ENCODE measurements at regions not wholly inside any gene's neighbourhood (a gene's known extent, or its start where the extent isn't known, plus 50 kb on each side); places are given as distances from the start of the nearest gene placed in this dataset.
A peak's percentile ranks its signal among the peaks of the same experiment; 100 is the strongest.

DNA sequence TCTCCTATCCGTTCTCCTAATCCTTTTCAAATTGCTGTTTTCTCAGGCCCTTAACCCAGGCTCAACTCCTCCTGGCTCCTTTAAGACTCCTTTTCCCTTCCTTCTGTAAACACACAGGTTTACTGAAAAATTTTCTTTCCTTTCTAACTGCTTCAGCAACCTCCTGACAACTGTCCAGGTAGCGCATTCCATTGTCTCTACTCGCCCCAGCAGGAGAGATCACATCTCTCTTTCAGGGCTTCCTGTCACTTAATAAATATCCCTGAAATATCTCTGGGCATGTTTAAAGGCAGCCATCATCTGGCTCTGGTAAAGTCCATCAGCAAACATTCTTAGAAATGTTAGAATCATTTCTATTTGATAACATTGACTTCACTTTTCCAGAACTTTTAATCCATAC is 211.2 kb upstream of the PTBP2 start:
- intact Hi-C loops (cut with DNase I): no loop called here
- TF ChIP-seq POLR2A (IDR thresholded peaks at IDR 0.05) (no peak), CTCF (IDR thresholded peaks at IDR 0.05) (no peak)
- no peak for ATAC-seq
- 61 to 62% methylated on average over 3 of the region's 3 CpGs for WGBS, 2 donors
- Histone ChIP-seq H3K4me3 (no peak overlapping the region), H3K9me3 (no peaks in the 10 kb centered on the region), H3K27me3 (no peaks in the 10 kb centered on the region), H3K36me3 (replicated peaks in 1 of 2; ENCODE audit: insufficient read depth in 1 of 2, low read depth in 2 of 2) (no peaks in the 10 kb centered on the region), H3K4me1 (no peaks in the 10 kb centered on the region), H3K27ac (no peak overlapping the region)
- DNase-seq: no peak

DNA sequence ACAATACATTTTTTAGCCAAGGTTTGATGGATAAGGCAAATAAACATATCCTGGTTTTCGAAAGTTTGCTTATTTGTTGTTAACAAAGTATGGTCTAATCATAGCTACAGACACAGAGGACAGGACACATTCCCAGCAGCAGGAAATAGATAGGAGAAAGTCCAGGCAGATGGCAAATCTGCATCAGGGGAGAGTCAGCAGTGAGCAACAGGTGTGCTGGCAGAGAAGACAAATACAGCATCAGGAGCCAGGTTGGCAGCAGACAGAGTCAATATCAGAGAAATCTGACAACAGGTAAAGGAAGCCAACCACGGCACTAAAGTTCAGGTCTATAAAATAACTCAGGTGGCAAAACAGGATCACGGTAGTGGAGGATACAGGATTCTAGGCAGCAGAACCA is 210.7 kb upstream of the PTBP2 start:
- Histone ChIP-seq H3K36me3 (replicated peaks in 1 of 2; ENCODE audit: insufficient read depth in 1 of 2, low read depth in 2 of 2) (no peaks in the 10 kb centered on the region), H3K4me3 (no peak overlapping the region), H3K9me3 (no peaks in the 10 kb centered on the region), H3K4me1 (no peaks in the 10 kb centered on the region), H3K27ac (no peak overlapping the region), H3K27me3 (no peaks in the 10 kb centered on the region)
- 20 to 29% methylated on average over 3 of the region's 3 CpGs for WGBS, 2 donors
- TF ChIP-seq CTCF (IDR thresholded peaks at IDR 0.05): no peak
- TF ChIP-seq POLR2A (IDR thresholded peaks at IDR 0.05): no peak
- DNase-seq: peak in 1 of 4 donors; percentile 32
- ATAC-seq: no peak
- intact Hi-C loops (cut with DNase I): no loop called here

- no peak overlapping the region for H3K4me3 ChIP-seq
- no peaks in the 10 kb centered on the region for H3K36me3 ChIP-seq (replicated peaks in 1 of 2; ENCODE audit: insufficient read depth in 1 of 2, low read depth in 2 of 2)
- H3K27me3 ChIP-seq: no peaks in the 10 kb centered on the region
- no peaks in the 10 kb centered on the region for H3K4me1 ChIP-seq
- H3K9me3 ChIP-seq: no peaks in the 10 kb centered on the region
- TF ChIP-seq POLR2A (IDR thresholded peaks at IDR 0.05) (no peak), CTCF (IDR thresholded peaks at IDR 0.05) (no peak)
- intact Hi-C loops (cut with DNase I): no loop called here
- no peak overlapping the region for H3K27ac ChIP-seq
- ATAC-seq (no peak), DNase-seq (no peak)
- whole genome bisulfite sequencing, 2 donors: 44 to 63% methylated on average over 1 of the region's 1 CpG
Observed at GRCh38 chr1:96513136-96513535, 208.4 kb upstream of the PTBP2 start.

DNA sequence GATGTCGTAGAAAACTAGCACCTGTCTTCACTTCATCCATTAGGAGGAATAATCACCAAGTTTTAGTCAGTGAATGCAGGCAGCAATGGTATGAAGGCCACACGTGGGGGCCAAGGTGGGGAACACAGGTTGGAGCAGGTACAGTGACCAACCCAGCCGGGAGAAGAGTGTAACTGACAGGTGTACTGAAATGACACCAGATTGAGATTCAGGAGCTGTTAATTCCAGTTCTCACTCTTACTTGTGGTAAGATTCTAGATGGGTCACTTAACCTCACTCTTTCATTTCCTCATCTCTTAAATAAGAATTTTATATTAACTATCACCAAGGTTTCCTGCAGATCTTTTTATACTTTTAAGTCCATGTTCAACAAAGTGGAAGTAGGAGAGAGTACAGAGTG is 206.2 kb upstream of the PTBP2 start:
- Histone ChIP-seq H3K27ac (no peak overlapping the region), H3K36me3 (replicated peaks in 1 of 2; ENCODE audit: insufficient read depth in 1 of 2, low read depth in 2 of 2) (no peaks in the 10 kb centered on the region), H3K9me3 (no peaks in the 10 kb centered on the region), H3K4me3 (no peak overlapping the region), H3K27me3 (no peaks in the 10 kb centered on the region), H3K4me1 (no peaks in the 10 kb centered on the region)
- TF ChIP-seq CTCF (IDR thresholded peaks at IDR 0.05) (no peak), POLR2A (IDR thresholded peaks at IDR 0.05) (no peak)
- no peak for ATAC-seq
- no peak for DNase-seq
- WGBS, 2 donors: 42 to 51% methylated on average over 3 of the region's 3 CpGs
- intact Hi-C loops (cut with DNase I): no loop called here

GRCh38 chr1:96515925-96516324 is 205.7 kb upstream of the PTBP2 start:
- intact Hi-C loops (cut with DNase I): no loop called here
- no peak overlapping the region for H3K27ac ChIP-seq
- no peak for ATAC-seq
- no peak for DNase-seq
- no peaks in the 10 kb centered on the region for H3K27me3 ChIP-seq
- no peak overlapping the region for H3K4me3 ChIP-seq
- 86 to 100% methylated on average over 1 of the region's 1 CpG for WGBS, 2 donors
- H3K9me3 ChIP-seq: no peaks in the 10 kb centered on the region
- no peaks in the 10 kb centered on the region for H3K4me1 ChIP-seq
- no peaks in the 10 kb centered on the region for H3K36me3 ChIP-seq (replicated peaks in 1 of 2; ENCODE audit: insufficient read depth in 1 of 2, low read depth in 2 of 2)
- TF ChIP-seq POLR2A (IDR thresholded peaks at IDR 0.05): no peak
- TF ChIP-seq CTCF (IDR thresholded peaks at IDR 0.05): no peak
